GM23338 (cell line): ENCODE measurements at regions not wholly inside any gene's neighbourhood (a gene's known extent, or its start where the extent isn't known, plus 50 kb on each side); places are given as distances from the start of the nearest gene placed in this dataset.

Experiments used
- ATAC-seq: fragments of 200-7000 bp; cut with Tn5 transposase; 3 replicates; pipeline ENCODE4 v1.9.1; 2020
- DNase-seq: peaks from one replicate; pipeline ENCODE4 v3.0.0-alpha.2; 2015; ENCODE audit warnings: low spot score
- H2AFZ ChIP-seq: fragments of 200-600 bp; sonication (generic); 2 replicates; pipeline ENCODE4 v1.8.0; 2016; ENCODE audit warnings: antibody characterized with exemption, mild to moderate bottlenecking, moderate library complexity
- H3F3A ChIP-seq: fragments of 200-600 bp; sonication (generic); replicated peaks from 2 replicates; pipeline ENCODE4 v1.8.0; 2017; ENCODE audit warnings: antibody characterized with exemption, mixed run types, low read depth
- H3K27ac ChIP-seq: fragments of 200-600 bp; sonication (generic); 2 replicates; pipeline ENCODE4 v1.6.1; 2016; ENCODE audit warnings: low read depth
- H3K27me3 ChIP-seq: fragments of 200-600 bp; sonication (generic); 2 replicates; pipeline ENCODE4 v1.8.0; 2016; ENCODE audit warnings: mild to moderate bottlenecking, mixed run types, moderate library complexity; ENCODE audit not compliant: insufficient read depth
- H3K36me3 ChIP-seq: fragments of 200-600 bp; sonication (generic); 2 replicates; pipeline ENCODE4 v1.8.0; 2016; ENCODE audit warnings: mild to moderate bottlenecking; ENCODE audit not compliant: insufficient read depth
- H3K4me1 ChIP-seq: fragments of 200-600 bp; sonication (generic); 2 replicates; pipeline ENCODE4 v1.8.0; 2016; ENCODE audit warnings: mild to moderate bottlenecking, moderate library complexity; ENCODE audit not compliant: insufficient read depth
- H3K4me2 ChIP-seq: fragments of 200-600 bp; sonication (generic); 2 replicates; pipeline ENCODE4 v1.7.1; 2017; ENCODE audit warnings: mixed run types
- H3K4me3 ChIP-seq: fragments of 200-600 bp; sonication (generic); 2 replicates; pipeline ENCODE4 v1.6.1; 2016; ENCODE audit warnings: mixed run types
- H3K79me2 ChIP-seq: fragments of 200-600 bp; sonication (generic); replicated peaks from 2 replicates; pipeline ENCODE4 v1.8.0; 2017; ENCODE audit warnings: mild to moderate bottlenecking; ENCODE audit not compliant: insufficient read depth
- H3K9me2 ChIP-seq: fragments of 200-600 bp; sonication (generic); 2 replicates; pipeline ENCODE4 v1.8.0; 2017; ENCODE audit not compliant: insufficient read depth
- H4K20me1 ChIP-seq: fragments of 200-600 bp; sonication (generic); replicated peaks from 2 replicates; pipeline ENCODE4 v1.8.0; 2017; ENCODE audit warnings: mild to moderate bottlenecking; ENCODE audit not compliant: insufficient read depth
- H3K27ac Mint-ChIP-seq: 2 replicates; pipeline ENCODE4 v1.8.0; 2020; ENCODE audit warnings: inconsistent platforms, mild to moderate bottlenecking, moderate library complexity, mixed read lengths
- H3K27me3 Mint-ChIP-seq: 3 replicates; pipeline ENCODE4 v1.8.0; 2022; ENCODE audit warnings: low read depth, mild to moderate bottlenecking, moderate library complexity, mixed read lengths, inconsistent platforms; ENCODE audit not compliant: insufficient read depth, poor library complexity
- H3K36me3 Mint-ChIP-seq: 3 replicates; pipeline ENCODE4 v1.8.0; 2021; ENCODE audit warnings: low read depth, mild to moderate bottlenecking, inconsistent platforms, moderate library complexity, mixed read lengths
- H3K4me1 Mint-ChIP-seq: 3 replicates; pipeline ENCODE4 v1.8.0; 2020; ENCODE audit warnings: mild to moderate bottlenecking, inconsistent platforms, mixed read lengths
- H3K4me3 Mint-ChIP-seq: 3 replicates; pipeline ENCODE4 v1.8.0; 2021; ENCODE audit warnings: moderate library complexity, mild to moderate bottlenecking, inconsistent platforms, mixed read lengths
- H3K9me3 Mint-ChIP-seq: 3 replicates; pipeline ENCODE4 v1.8.0; 2020; ENCODE audit warnings: moderate library complexity, mild to moderate bottlenecking, inconsistent platforms, mixed read lengths
- CREB1 ChIP-seq: fragments of 250-450 bp; sonication (Bioruptor Pico); IDR thresholded peaks from 2 replicates; pipeline ENCODE4 v1.5.0; 2020; ENCODE audit warnings: low read depth, mild to moderate bottlenecking, moderate library complexity
- ETS1 ChIP-seq: IDR thresholded peaks from 2 replicates; pipeline ENCODE4 v1.6.1; 2016; ENCODE audit warnings: antibody characterized with exemption
- NANOG ChIP-seq: IDR thresholded peaks from 2 replicates; pipeline ENCODE4 v1.6.1; 2016; ENCODE audit warnings: antibody characterized with exemption, borderline replicate concordance
- POLR2AphosphoS5 ChIP-seq: IDR thresholded peaks from 2 replicates; pipeline ENCODE4 v1.6.1; 2016; ENCODE audit warnings: antibody characterized with exemption, low read depth
- REST ChIP-seq: IDR thresholded peaks from one replicate; pipeline ENCODE4 v1.6.1; 2018; ENCODE audit warnings: antibody characterized with exemption; ENCODE audit not compliant: unreplicated experiment
- STAT1 ChIP-seq: IDR thresholded peaks from one replicate; pipeline ENCODE4 v1.6.1; 2016; ENCODE audit warnings: antibody characterized with exemption; ENCODE audit not compliant: unreplicated experiment
- ZNF114 ChIP-seq: fragments of 250-450 bp; sonication (Bioruptor Pico); IDR thresholded peaks from 2 replicates; pipeline ENCODE4 v1.5.0; 2020; ENCODE audit warnings: mild to moderate bottlenecking, moderate library complexity
- ZNF331 ChIP-seq: fragments of 250-450 bp; sonication (Bioruptor Pico); IDR thresholded peaks from 2 replicates; pipeline ENCODE4 v1.5.0; 2020; ENCODE audit warnings: low read depth, mild to moderate bottlenecking, moderate library complexity
- TF ChIP-seq, protein P1 (sequence below): fragments of 250-450 bp; sonication (Bioruptor Pico); IDR thresholded peaks from 2 replicates; pipeline ENCODE4 v1.5.0; 2020; ENCODE audit warnings: mild to moderate bottlenecking, moderate library complexity
- TF ChIP-seq, protein P2 (sequence below), 2 experiments: fragments of 200-600 bp in 1 of 2; sonication (generic) in 1 of 2; conservative IDR thresholded peaks; 2 replicates each; pipeline versions ENCODE4 v1.5.1 to v1.6.1; 2016 to 2017; ENCODE audit warnings: antibody characterized with exemption in 2 of 2, low read depth in 2 of 2, mild to moderate bottlenecking in 2 of 2, moderate library complexity in 1 of 2

GRCh38 chr5:105696440-105696839 is 1974.3 kb downstream of the EFNA5 start (continued):
- TF ChIP-seq, protein P1, sequence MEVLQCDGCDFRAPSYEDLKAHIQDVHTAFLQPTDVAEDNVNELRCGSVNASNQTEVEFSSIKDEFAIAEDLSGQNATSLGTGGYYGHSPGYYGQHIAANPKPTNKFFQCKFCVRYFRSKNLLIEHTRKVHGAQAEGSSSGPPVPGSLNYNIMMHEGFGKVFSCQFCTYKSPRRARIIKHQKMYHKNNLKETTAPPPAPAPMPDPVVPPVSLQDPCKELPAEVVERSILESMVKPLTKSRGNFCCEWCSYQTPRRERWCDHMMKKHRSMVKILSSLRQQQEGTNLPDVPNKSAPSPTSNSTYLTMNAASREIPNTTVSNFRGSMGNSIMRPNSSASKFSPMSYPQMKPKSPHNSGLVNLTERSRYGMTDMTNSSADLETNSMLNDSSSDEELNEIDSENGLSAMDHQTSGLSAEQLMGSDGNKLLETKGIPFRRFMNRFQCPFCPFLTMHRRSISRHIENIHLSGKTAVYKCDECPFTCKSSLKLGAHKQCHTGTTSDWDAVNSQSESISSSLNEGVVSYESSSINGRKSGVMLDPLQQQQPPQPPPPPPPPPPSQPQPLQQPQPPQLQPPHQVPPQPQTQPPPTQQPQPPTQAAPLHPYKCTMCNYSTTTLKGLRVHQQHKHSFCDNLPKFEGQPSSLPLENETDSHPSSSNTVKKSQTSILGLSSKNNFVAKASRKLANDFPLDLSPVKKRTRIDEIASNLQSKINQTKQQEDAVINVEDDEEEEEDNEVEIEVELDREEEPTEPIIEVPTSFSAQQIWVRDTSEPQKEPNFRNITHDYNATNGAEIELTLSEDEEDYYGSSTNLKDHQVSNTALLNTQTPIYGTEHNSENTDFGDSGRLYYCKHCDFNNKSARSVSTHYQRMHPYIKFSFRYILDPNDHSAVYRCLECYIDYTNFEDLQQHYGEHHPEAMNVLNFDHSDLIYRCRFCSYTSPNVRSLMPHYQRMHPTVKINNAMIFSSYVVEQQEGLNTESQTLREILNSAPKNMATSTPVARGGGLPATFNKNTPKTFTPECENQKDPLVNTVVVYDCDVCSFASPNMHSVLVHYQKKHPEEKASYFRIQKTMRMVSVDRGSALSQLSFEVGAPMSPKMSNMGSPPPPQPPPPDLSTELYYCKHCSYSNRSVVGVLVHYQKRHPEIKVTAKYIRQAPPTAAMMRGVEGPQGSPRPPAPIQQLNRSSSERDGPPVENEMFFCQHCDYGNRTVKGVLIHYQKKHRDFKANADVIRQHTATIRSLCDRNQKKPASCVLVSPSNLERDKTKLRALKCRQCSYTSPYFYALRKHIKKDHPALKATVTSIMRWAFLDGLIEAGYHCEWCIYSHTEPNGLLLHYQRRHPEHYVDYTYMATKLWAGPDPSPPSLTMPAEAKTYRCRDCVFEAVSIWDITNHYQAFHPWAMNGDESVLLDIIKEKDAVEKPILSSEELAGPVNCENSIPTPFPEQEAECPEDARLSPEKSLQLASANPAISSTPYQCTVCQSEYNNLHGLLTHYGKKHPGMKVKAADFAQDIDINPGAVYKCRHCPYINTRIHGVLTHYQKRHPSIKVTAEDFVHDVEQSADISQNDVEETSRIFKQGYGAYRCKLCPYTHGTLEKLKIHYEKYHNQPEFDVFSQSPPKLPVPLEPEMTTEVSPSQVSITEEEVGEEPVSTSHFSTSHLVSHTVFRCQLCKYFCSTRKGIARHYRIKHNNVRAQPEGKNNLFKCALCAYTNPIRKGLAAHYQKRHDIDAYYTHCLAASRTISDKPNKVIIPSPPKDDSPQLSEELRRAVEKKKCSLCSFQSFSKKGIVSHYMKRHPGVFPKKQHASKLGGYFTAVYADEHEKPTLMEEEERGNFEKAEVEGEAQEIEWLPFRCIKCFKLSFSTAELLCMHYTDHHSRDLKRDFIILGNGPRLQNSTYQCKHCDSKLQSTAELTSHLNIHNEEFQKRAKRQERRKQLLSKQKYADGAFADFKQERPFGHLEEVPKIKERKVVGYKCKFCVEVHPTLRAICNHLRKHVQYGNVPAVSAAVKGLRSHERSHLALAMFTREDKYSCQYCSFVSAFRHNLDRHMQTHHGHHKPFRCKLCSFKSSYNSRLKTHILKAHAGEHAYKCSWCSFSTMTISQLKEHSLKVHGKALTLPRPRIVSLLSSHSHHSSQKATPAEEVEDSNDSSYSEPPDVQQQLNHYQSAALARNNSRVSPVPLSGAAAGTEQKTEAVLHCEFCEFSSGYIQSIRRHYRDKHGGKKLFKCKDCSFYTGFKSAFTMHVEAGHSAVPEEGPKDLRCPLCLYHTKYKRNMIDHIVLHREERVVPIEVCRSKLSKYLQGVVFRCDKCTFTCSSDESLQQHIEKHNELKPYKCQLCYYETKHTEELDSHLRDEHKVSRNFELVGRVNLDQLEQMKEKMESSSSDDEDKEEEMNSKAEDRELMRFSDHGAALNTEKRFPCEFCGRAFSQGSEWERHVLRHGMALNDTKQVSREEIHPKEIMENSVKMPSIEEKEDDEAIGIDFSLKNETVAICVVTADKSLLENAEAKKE (CRISPR knock-in tag) = no peak
- TF ChIP-seq CREB1 (CRISPR knock-in tag) (no peak), ETS1 (no peak)

- H3K27ac ChIP-seq = no peak overlapping the region
- H3K9me2 ChIP-seq = peaks cover 6% of the 10 kb centered on the region
- H3K4me3 ChIP-seq = no peak overlapping the region
- no peaks in the 10 kb centered on the region for H3F3A ChIP-seq
- Mint-ChIP-seq H3K4me1 (peaks cover 8% of the 10 kb centered on the region), H3K27ac (no peak overlapping the region), H3K36me3 (peaks cover 6% of the 10 kb centered on the region; the same call in 2 of the 3 replicates), H3K9me3 (peaks cover 10% of the 10 kb centered on the region), H3K4me3 (no peak overlapping the region), H3K27me3 (no peaks in the 10 kb centered on the region)
- peak overlapping the region; percentile 68 for H2AFZ ChIP-seq
- no peaks in the 10 kb centered on the region for H3K36me3 ChIP-seq
- no peak overlapping the region for H3K4me2 ChIP-seq
- peak; percentile 84 for ATAC-seq
- DNase-seq = peak; percentile 17
- no peaks in the 10 kb centered on the region for H3K27me3 ChIP-seq
- H3K4me1 ChIP-seq = no peaks in the 10 kb centered on the region
- no peaks in the 10 kb centered on the region for H4K20me1 ChIP-seq
- H3K79me2 ChIP-seq = no peaks in the 10 kb centered on the region
- TF ChIP-seq ZNF331 = no peak
- TF ChIP-seq POLR2AphosphoS5 = no peak
- TF ChIP-seq NANOG = no peak
- TF ChIP-seq REST = no peak
- no peak for TF ChIP-seq ETS1
- no peak for TF ChIP-seq ZNF114 (CRISPR knock-in tag)
- TF ChIP-seq, protein P2, sequence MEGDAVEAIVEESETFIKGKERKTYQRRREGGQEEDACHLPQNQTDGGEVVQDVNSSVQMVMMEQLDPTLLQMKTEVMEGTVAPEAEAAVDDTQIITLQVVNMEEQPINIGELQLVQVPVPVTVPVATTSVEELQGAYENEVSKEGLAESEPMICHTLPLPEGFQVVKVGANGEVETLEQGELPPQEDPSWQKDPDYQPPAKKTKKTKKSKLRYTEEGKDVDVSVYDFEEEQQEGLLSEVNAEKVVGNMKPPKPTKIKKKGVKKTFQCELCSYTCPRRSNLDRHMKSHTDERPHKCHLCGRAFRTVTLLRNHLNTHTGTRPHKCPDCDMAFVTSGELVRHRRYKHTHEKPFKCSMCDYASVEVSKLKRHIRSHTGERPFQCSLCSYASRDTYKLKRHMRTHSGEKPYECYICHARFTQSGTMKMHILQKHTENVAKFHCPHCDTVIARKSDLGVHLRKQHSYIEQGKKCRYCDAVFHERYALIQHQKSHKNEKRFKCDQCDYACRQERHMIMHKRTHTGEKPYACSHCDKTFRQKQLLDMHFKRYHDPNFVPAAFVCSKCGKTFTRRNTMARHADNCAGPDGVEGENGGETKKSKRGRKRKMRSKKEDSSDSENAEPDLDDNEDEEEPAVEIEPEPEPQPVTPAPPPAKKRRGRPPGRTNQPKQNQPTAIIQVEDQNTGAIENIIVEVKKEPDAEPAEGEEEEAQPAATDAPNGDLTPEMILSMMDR (conservative IDR thresholded peaks at IDR 0.05; ENCODE audit: low read depth in 2 of 2) = no peak
- no peak for TF ChIP-seq STAT1
- TF ChIP-seq CREB1 (CRISPR knock-in tag) = no peak
Observed at GRCh38 chr5:105695941-105696340, 1974.8 kb downstream of the EFNA5 start.
